Heart left ventricle (tissue), 16 donors: ENCODE measurements at regions not wholly inside any gene's neighbourhood (a gene's known extent, or its start where the extent isn't known, plus 50 kb on each side); places are given as distances from the start of the nearest gene placed in this dataset.

Source experiments
- ATAC-seq, 4 donors: fragments of 200-7000 bp; cut with Tn5 transposase; one replicate each; pipeline ENCODE4 v1.9.1; 2020 to 2022; ENCODE audit warnings: moderate library complexity in 4 of 4, mild to moderate bottlenecking in 3 of 4, moderate number of reproducible peaks in 1 of 4
- DNase-seq, 5 donors: peaks; one replicate each; pipeline ENCODE4 v3.0.0-alpha.2; 2020
- H3K27ac ChIP-seq, 12 donors: fragments of 200-600 bp; sonication (generic) in 4 of 12; one replicate each; pipeline versions ENCODE4 v1.5.0 to v1.8.0; 2016 to 2022; ENCODE audit warnings: mild to moderate bottlenecking in 2 of 12
- H3K27me3 ChIP-seq, 9 donors: fragments of 200-600 bp; sonication (generic) in 2 of 9; one replicate each; pipeline versions ENCODE4 v1.5.1 to v1.8.0; 2016 to 2022; ENCODE audit warnings: mild to moderate bottlenecking in 3 of 9
- H3K36me3 ChIP-seq, 9 donors: fragments of 200-600 bp; sonication (generic) in 2 of 9; one replicate each; pipeline versions ENCODE4 v1.5.0 to v1.8.0; 2018 to 2022; ENCODE audit warnings: mild to moderate bottlenecking in 2 of 9
- H3K4me1 ChIP-seq, 12 donors: fragments of 200-600 bp; sonication (generic) in 4 of 12; one replicate each; pipeline versions ENCODE4 v1.5.0 to v1.8.0; 2016 to 2022; ENCODE audit warnings: mild to moderate bottlenecking in 3 of 12
- H3K4me3 ChIP-seq, 12 donors: fragments of 200-600 bp; sonication (generic) in 4 of 12; one replicate each; pipeline versions ENCODE4 v1.5.0 to v1.8.0; 2017 to 2022; ENCODE audit warnings: mild to moderate bottlenecking in 9 of 12, moderate library complexity in 4 of 12
- H3K9me3 ChIP-seq, 12 donors: fragments of 200-600 bp; sonication (generic) in 4 of 12; one replicate each; pipeline versions ENCODE4 v1.5.0 to v1.8.0; 2016 to 2022; ENCODE audit warnings: mild to moderate bottlenecking in 1 of 12
- CTCF ChIP-seq, 12 donors: fragments of 200-600 bp; sonication (generic) in 4 of 12; IDR thresholded peaks; one replicate each; pipeline versions ENCODE4 v1.5.0 to v1.8.0; 2018 to 2022; ENCODE audit warnings: antibody characterized with exemption in 12 of 12, mild to moderate bottlenecking in 5 of 12
- POLR2A ChIP-seq, 2 donors: fragments of 450-650 bp; IDR thresholded peaks; one replicate each; pipeline ENCODE4 v1.6.1; 2017; ENCODE audit warnings: antibody characterized with exemption in 2 of 2, mild to moderate bottlenecking in 2 of 2, moderate library complexity in 2 of 2
- WGBS, 4 donors: extraction: QIAGEN DNeasy Blood & Tissue Kit in 2 of 4; methylation state at CpG; one replicate each; pipeline versions ENCODE4 v1.1.5 to v1.1.7; 2013 to 2018; 5-methylcytosine and 5-hydroxymethylcytosine counted together
- intact Hi-C, 10 donors: fragments of 100-400 bp; cut with DNase I; formaldehyde crosslinking; loops; one replicate each; pipeline versions ENCODE4 v1.11.1 to v1.14.2; 2022
- donor health status: ischemic (EF 13 %, LVEDD 7.1; RV severe dilation, severe dysfunction).
- donor health status: healthy with polysubstance abuse.
- donor health status: DM: no; HTN: yes; CAD: no.
- donor health status: DM: no; HTN: no; CAD: no.
- donor health status: ischemic (EF 25% LVEDD 6.9; RV normal size, moderate dysfunction).
- donor health status: ischemic (EF 25% LVEDD 5.7; RV mildly dilated, moderate dysfunction).
- donor health status: healthy.
- donor health status: DM: yes; HTN: yes; CAD: no.
- donor health status: ischemic (EF 35%, LVEDD 5.7; RV mildly dilated, moderate dysfunction).
- donor health status: nonischemic (EF 11% LVEDD 7.7; RV severe dilation, severe dysfunction).
- donor health status: DM: yes; HTN: yes; CAD: no.
- donor health status: PGD.
- donor health status: ischemic (EF 29% LVEDD 5.4; RV normal size, mild dysfunction).
- donor health status: nonischemic (EF 23%, LVEDD 6.1; RV moderate dilation, normal function).

GRCh38 chr16:79302731-79303130 is 297.8 kb downstream of the MAF start:
- Histone ChIP-seq H3K27me3 (peaks cover 0 to 22% (median 0%) of the 10 kb centered on the region in 9 donors), H3K36me3 (no peaks in the 10 kb centered on the region), H3K4me1 (peaks cover 0 to 5% (median 0%) of the 10 kb centered on the region in 12 donors), H3K4me3 (no peak overlapping the region), H3K27ac (no peak overlapping the region), H3K9me3 (no peaks in the 10 kb centered on the region)
- intact Hi-C loops = no loop called here
- ATAC-seq (no peak), DNase-seq (no peak)
- 90 to 92% (median 91%) methylated on average over 7 of the region's 7 CpGs for WGBS, 4 donors
- TF ChIP-seq POLR2A (IDR thresholded peaks at IDR 0.05) (no peak), CTCF (IDR thresholded peaks at IDR 0.05) (no peak)

GRCh38 chr16:79301051-79301450 is 299.5 kb downstream of the MAF start:
- TF ChIP-seq POLR2A (IDR thresholded peaks at IDR 0.05) = no peak
- TF ChIP-seq CTCF (IDR thresholded peaks at IDR 0.05) = no peak
- WGBS, 4 donors = 69 to 75% (median 72%) methylated on average over 12 of the region's 12 CpGs
- DNase-seq (no peak), ATAC-seq (no peak)
- H3K27me3 ChIP-seq = peaks cover 0 to 22% (median 0%) of the 10 kb centered on the region in 9 donors
- no peak overlapping the region for H3K27ac ChIP-seq
- H3K9me3 ChIP-seq = no peaks in the 10 kb centered on the region
- no peaks in the 10 kb centered on the region for H3K4me1 ChIP-seq
- H3K4me3 ChIP-seq = no peak overlapping the region
- H3K36me3 ChIP-seq = no peaks in the 10 kb centered on the region
- intact Hi-C loops = no loop called here

GRCh38 chr16:79298894-79299799 is 301.4 kb downstream of the MAF start:
- peaks cover 0 to 18% (median 0%) of the 10 kb centered on the region in 9 donors for H3K27me3 ChIP-seq
- WGBS, 4 donors = 86 to 93% (median 89%) methylated on average over 16 of the region's 16 CpGs
- no peak for ATAC-seq

More at GRCh38 chr16:79298894-79299799, 301.4 kb downstream of the MAF start:
- TF ChIP-seq CTCF (IDR thresholded peaks at IDR 0.05) (no peak), POLR2A (IDR thresholded peaks at IDR 0.05) (no peak)
- Histone ChIP-seq H3K9me3 (no peaks in the 10 kb centered on the region), H3K36me3 (no peaks in the 10 kb centered on the region), H3K4me1 (peaks cover 0 to 7% (median 0%) of the 10 kb centered on the region in 12 donors), H3K4me3 (no peak overlapping the region), H3K27ac (no peak overlapping the region)
- no peak for DNase-seq
- intact Hi-C loops = no loop called here
